ENCODE measurements at regions not wholly inside any gene's neighbourhood (a gene's known extent, or its start where the extent isn't known, plus 50 kb on each side); places are given as distances from the start of the nearest gene placed in this dataset.

- DNase-seq (ENCODE audit: low read depth), result no peak
Observed at GRCh38 chr3:80492162-80492561, 724.4 kb upstream of the ROBO1 start.

- no peak for DNase-seq (ENCODE audit: low read depth)
Observed at GRCh38 chr3:80472961-80473360, 705.2 kb upstream of the ROBO1 start.

- no peak for DNase-seq (ENCODE audit: low read depth)
Observed at GRCh38 chr3:80472459-80472858, 704.7 kb upstream of the ROBO1 start.

- DNase-seq (ENCODE audit: low read depth), result no peak
Observed at GRCh38 chr3:80470433-80470832, 702.6 kb upstream of the ROBO1 start.

- DNase-seq (ENCODE audit: low read depth), result no peak
Observed at GRCh38 chr3:80465746-80466145, 697.9 kb upstream of the ROBO1 start.

- DNase-seq (ENCODE audit: low read depth), result no peak
Observed at GRCh38 chr3:80451393-80451792, 683.6 kb upstream of the ROBO1 start.

GRCh38 chr3:80445641-80446040 lies 677.8 kb upstream of the ROBO1 start:
- no peak for DNase-seq (ENCODE audit: low read depth)

GRCh38 chr3:80445053-80445452 lies 677.3 kb upstream of the ROBO1 start:
- no peak for DNase-seq (ENCODE audit: low read depth)

GRCh38 chr3:80439490-80439889 lies 671.7 kb upstream of the ROBO1 start:
- DNase-seq (ENCODE audit: low read depth), result no peak

- DNase-seq (ENCODE audit: low read depth), result no peak
Observed at GRCh38 chr3:80434366-80434765, 666.6 kb upstream of the ROBO1 start.

- DNase-seq (ENCODE audit: low read depth), result peak; percentile 10
Observed at GRCh38 chr3:80424951-80425350, 657.2 kb upstream of the ROBO1 start.

- DNase-seq (ENCODE audit: low read depth), result no peak
Observed at GRCh38 chr3:80408030-80408721, 640.4 kb upstream of the ROBO1 start.

GRCh38 chr3:80405618-80406017 lies 637.8 kb upstream of the ROBO1 start:
- no peak for DNase-seq (ENCODE audit: low read depth)

GRCh38 chr3:80395023-80395422 lies 627.2 kb upstream of the ROBO1 start:
- DNase-seq (ENCODE audit: low read depth), result no peak

GRCh38 chr3:80391573-80391972 lies 623.8 kb upstream of the ROBO1 start:
- no peak for DNase-seq (ENCODE audit: low read depth)

GRCh38 chr3:80384811-80385210 lies 617.0 kb upstream of the ROBO1 start:
- no peak for DNase-seq (ENCODE audit: low read depth)

GRCh38 chr3:80374423-80374822 lies 606.6 kb upstream of the ROBO1 start:
- no peak for DNase-seq (ENCODE audit: low read depth)

GRCh38 chr3:80368616-80369015 lies 600.8 kb upstream of the ROBO1 start:
- no peak for DNase-seq (ENCODE audit: low read depth)

GRCh38 chr3:80366808-80367548 lies 599.2 kb upstream of the ROBO1 start:
- no peak for DNase-seq (ENCODE audit: low read depth)

GRCh38 chr3:80357761-80358160 lies 590.0 kb upstream of the ROBO1 start:
- no peak for DNase-seq (ENCODE audit: low read depth)

GRCh38 chr3:80355144-80355543 lies 587.3 kb upstream of the ROBO1 start:
- peak; percentile 75 for DNase-seq (ENCODE audit: low read depth)

GRCh38 chr3:80351201-80351600 lies 583.4 kb upstream of the ROBO1 start:
- DNase-seq (ENCODE audit: low read depth), result no peak

GRCh38 chr3:80350771-80351170 lies 583.0 kb upstream of the ROBO1 start:
- peak; percentile 79 for DNase-seq (ENCODE audit: low read depth)

- DNase-seq (ENCODE audit: low read depth), result peak; percentile 55
Observed at GRCh38 chr3:80338366-80338765, 570.6 kb upstream of the ROBO1 start.

Measured in iris pigment epithelial cell (primary cell).